Ureter (tissue), 1 donor: ENCODE measurements at regions not wholly inside any gene's neighbourhood (a gene's known extent, or its start where the extent isn't known, plus 50 kb on each side); places are given as distances from the start of the nearest gene placed in this dataset.

Experiments used
- DNase-seq: peaks from one replicate; pipeline ENCODE4 v3.0.0-alpha.2; 2020; ENCODE audit warnings: low spot score
- donor health status: DM: yes; HTN: yes; CAD: no.

DNA sequence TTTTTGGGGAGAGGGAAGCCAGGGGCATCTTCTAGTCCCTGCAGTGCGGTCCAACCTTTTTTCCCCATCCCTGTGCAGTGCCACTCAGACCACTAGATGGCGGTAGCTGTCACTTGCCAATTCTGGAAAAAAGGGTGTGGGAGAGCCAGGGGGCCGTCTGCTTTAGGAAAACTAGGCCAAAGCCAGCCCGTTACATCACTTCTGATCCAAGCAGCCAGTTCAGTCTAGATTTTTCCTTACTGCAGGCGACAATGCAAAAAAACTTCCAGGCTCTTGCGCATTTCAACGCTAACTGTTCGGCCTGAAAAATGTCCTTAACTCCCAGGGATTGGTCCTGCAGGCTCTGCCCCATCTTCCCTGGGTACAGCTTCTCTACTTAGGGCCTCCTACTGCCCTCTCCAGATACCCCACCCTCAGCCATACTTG, 69.2 kb upstream of the CES5A start:
- DNase-seq, result peak; percentile 83

GRCh38 chr16:55943267-55943666, 68.1 kb upstream of the CES5A start:
- DNase-seq, result no peak

GRCh38 chr16:55942821-55943220, 67.6 kb upstream of the CES5A start:
- no peak for DNase-seq

DNA sequence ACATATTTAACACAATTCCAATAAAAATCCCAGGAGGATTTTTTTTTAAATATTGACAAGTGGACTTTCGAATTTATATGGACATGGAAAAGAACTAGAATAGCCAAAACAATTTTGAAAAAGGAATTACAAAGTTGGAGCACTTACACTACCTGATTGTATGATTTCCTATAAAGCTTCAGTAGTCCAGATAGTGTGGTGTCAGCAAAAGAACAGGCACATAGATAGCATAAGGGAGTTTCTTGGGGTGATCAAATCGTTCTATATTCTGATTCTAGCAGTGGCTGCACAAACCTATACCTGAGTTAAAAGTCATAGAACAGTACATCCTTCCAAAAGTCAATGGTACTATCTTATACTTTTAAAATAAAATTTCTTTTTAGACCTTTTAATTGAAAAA, 66.4 kb upstream of the CES5A start:
- DNase-seq, result no peak

GRCh38 chr16:55938126-55938525, 63.0 kb upstream of the CES5A start:
- DNase-seq, result no peak

DNA sequence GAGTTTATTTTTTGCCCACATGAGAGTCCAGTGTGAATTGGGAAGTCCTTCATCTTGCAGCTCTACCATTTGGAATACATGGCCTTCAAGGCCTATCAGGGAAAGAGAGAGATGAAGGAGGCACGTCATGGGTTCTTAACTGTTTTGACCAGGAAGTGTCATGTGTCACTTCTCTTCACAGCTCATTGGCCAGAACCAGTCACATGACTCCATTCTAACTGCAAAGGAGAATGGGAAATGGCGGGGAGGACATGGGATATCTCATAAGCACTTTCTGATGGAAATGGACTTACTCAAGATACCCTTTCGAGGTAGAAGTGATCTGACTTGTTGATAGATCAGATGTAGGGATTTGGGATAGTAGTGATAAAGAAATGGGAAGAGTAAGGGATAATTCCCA, 57.9 kb upstream of the CES5A start:
- DNase-seq, result no peak

DNA sequence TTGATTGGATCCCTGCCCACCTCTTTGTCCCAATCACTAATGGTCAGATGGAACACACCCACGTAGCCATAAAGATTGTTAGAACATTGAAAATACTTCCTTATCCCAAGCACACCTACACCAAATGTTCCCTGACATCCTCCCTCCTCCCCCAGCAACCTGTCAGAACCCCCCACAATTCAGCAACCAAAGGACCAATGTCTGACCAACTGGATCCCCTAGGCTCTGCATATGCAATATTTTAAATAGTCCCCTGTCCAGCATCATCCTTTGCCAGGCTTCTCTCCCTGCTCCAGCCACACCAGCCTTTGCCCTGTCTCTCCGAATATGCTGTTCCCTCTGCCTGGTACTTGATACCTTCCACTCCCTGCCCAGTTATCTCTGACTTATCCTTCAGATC, 54.9 kb upstream of the CES5A start:
- DNase-seq, result no peak

DNA sequence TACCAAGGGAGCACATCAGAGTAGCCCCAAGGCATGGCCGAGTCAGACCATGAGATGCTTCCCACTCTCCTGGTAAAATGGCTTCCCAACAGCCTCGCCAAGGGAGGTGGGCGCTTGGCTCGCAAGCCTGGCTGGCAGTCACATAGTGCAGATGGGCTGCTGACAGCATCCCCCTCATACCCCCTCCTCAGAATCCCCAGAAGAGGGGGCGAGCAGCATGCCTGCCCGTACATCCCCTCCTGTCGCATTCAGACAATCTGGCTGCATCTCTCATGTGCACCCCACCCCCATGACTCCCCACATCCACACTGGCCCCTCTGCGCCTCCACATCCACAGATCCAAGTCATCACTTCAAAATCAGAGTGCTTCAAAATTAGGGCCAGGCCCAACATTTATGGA, 54.0 kb upstream of the CES5A start:
- no peak for DNase-seq

DNA sequence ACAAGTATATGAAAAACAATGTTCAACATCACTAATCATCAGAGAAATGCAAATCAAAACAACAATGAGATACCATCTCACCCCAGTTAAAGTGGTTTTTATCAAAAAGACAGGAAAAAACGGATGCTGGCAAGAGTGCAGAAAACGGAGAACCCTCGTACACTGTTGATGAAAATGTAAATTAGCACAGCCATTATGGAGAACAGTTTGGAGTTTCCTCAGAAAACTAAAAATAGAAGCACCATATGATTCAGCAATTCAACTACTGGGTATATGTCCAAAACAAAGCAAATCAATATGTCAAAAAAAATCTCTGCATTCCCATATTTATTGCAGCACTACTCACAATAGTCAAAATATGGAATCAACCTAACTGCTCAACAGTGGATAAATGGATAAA, 50.1 kb upstream of the CES5A start:
- no peak for DNase-seq
